Colonic mucosa (tissue), 4 donors: ENCODE measurements at regions not wholly inside any gene's neighbourhood (a gene's known extent, or its start where the extent isn't known, plus 50 kb on each side); places are given as distances from the start of the nearest gene placed in this dataset.

ENCODE experiments used
- DNase-seq: peaks from one replicate; pipeline ENCODE4 v3.0.0-alpha.2; 2020
- H3K27ac ChIP-seq: fragments of 200-600 bp; one replicate; pipeline ENCODE4 v1.8.0; 2021
- H3K27me3 ChIP-seq: fragments of 200-600 bp; one replicate; pipeline ENCODE4 v1.8.0; 2021
- H3K36me3 ChIP-seq: fragments of 200-600 bp; one replicate; pipeline ENCODE4 v1.8.0; 2021
- H3K4me1 ChIP-seq: fragments of 200-600 bp; one replicate; pipeline ENCODE4 v1.8.0; 2021; ENCODE audit warnings: mild to moderate bottlenecking
- H3K4me3 ChIP-seq: fragments of 200-600 bp; one replicate; pipeline ENCODE4 v1.8.0; 2021
- H3K9ac ChIP-seq, 2 donors: one replicate each; pipeline ENCODE4 v1.7.0; 2013; ENCODE audit warnings: control low read depth in 2 of 2, low read depth in 2 of 2, low read length in 2 of 2
- H3K9me3 ChIP-seq: fragments of 200-600 bp; one replicate; pipeline ENCODE4 v1.8.0; 2021
- intact Hi-C: fragments of 100-400 bp; cut with DNase I; formaldehyde crosslinking; loops from one replicate; pipeline ENCODE4 v1.14.1; 2022
- TF ChIP-seq, protein P1 (sequence below): fragments of 200-600 bp; IDR thresholded peaks from one replicate; pipeline ENCODE4 v1.8.0; 2022; ENCODE audit warnings: antibody characterized with exemption, mild to moderate bottlenecking
- donor health status: healthy.
- donor health status: DM: no; HTN: no; CAD: no.
- donor health status: DM: no; HTN: no; CAD: no.

DNA sequence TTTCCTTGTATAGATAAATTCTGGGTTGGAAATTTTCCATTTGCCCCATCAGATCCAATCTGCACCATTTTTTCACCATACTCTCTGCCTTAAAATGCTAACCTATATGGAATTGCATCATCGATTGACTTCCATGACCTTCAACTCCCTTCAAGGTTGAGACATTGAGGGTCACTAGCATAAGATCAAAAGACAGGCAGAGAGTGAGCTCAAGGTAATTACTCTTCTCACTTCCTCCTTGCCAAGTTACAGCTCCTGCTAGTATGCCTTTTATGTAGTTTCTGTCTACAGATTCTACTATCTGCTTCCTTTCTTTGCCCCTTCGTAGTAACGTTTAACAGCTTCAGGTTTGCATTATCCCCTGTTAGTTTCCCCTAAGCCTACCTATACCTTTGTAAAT is 1127.7 kb upstream of the LRRTM3 start:
- DNase-seq: no peak
- Histone ChIP-seq H3K9ac (no peak overlapping the region), H3K27me3 (no peaks in the 10 kb centered on the region), H3K4me3 (no peak overlapping the region), H3K4me1 (no peaks in the 10 kb centered on the region), H3K9me3 (no peaks in the 10 kb centered on the region), H3K27ac (no peak overlapping the region), H3K36me3 (no peaks in the 10 kb centered on the region)
- intact Hi-C loops: no loop called here
- TF ChIP-seq, protein P1, sequence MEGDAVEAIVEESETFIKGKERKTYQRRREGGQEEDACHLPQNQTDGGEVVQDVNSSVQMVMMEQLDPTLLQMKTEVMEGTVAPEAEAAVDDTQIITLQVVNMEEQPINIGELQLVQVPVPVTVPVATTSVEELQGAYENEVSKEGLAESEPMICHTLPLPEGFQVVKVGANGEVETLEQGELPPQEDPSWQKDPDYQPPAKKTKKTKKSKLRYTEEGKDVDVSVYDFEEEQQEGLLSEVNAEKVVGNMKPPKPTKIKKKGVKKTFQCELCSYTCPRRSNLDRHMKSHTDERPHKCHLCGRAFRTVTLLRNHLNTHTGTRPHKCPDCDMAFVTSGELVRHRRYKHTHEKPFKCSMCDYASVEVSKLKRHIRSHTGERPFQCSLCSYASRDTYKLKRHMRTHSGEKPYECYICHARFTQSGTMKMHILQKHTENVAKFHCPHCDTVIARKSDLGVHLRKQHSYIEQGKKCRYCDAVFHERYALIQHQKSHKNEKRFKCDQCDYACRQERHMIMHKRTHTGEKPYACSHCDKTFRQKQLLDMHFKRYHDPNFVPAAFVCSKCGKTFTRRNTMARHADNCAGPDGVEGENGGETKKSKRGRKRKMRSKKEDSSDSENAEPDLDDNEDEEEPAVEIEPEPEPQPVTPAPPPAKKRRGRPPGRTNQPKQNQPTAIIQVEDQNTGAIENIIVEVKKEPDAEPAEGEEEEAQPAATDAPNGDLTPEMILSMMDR: no peak

DNA sequence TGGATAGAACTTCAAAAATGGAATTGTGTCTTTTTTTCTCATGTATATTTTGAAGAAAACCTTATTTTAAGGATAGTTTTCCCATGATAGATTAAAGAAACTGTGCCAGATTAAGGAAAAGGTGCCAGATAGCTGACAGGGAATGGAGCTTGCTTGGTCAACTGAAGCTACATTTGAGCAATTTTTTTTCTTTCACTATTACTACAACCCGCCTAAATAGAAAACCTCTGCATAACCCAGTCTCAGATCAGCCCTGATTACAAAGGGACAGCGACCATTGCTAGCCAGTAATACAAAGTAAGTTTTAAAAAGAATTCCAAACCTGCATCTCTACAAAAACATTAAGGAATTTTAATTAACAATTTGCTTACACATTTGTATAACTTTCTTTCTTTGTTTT is 1123.4 kb upstream of the LRRTM3 start:
- Histone ChIP-seq H3K9me3 (no peaks in the 10 kb centered on the region), H3K4me3 (no peak overlapping the region), H3K27ac (no peak overlapping the region), H3K4me1 (no peaks in the 10 kb centered on the region), H3K9ac (no peak overlapping the region), H3K27me3 (no peaks in the 10 kb centered on the region), H3K36me3 (no peaks in the 10 kb centered on the region)
- intact Hi-C loops: no loop called here
- no peak for DNase-seq
- TF ChIP-seq, protein P1: no peak

DNA sequence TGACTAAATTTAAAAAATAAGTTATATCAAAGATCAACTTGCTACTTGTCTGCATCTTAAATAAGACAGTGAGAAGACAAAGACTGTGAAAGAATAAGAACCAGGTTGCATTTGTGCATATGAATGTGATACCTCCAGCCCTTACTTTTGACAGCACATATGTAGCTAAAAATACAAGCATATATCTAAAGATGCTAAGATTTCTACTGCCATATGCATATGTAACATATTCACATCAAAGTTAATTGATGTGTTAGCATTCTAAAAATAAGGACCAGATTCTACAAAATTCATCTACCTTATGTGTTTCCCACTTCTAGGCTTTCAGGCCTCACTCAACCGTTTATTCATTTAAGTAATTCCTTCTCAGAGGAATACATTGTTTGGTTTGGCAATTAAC is 1120.3 kb upstream of the LRRTM3 start:
- TF ChIP-seq, protein P1: no peak

DNA sequence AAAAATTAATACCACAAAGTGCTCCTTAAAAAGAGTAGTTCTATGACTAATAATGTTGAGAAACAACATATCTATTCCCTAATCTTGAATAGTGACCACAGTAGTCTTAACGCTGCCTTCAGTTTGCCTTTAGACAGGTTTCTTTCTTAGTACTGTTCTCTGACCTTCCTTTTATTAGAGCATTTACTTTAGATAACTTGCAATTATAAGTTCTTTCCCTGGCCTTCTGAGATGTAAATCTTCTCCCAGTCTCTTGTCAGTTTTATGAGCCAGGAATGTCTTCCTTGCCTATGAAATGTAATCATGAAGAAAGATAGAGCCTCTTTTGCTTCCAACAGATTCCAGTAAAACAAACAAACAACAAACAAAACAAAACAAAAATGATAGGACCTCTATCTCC is 1119.8 kb upstream of the LRRTM3 start:
- Histone ChIP-seq H3K9ac (no peak overlapping the region), H3K4me3 (no peak overlapping the region), H3K36me3 (no peaks in the 10 kb centered on the region), H3K9me3 (no peaks in the 10 kb centered on the region), H3K4me1 (no peaks in the 10 kb centered on the region), H3K27me3 (no peaks in the 10 kb centered on the region), H3K27ac (no peak overlapping the region)
- intact Hi-C loops: no loop called here
- no peak for DNase-seq
- TF ChIP-seq, protein P1: no peak

More for the DNA sequence above, 1120.3 kb upstream of the LRRTM3 start:
- no peak overlapping the region for H3K27ac ChIP-seq
- intact Hi-C loops: no loop called here
- no peak for DNase-seq
- no peaks in the 10 kb centered on the region for H3K27me3 ChIP-seq
- no peaks in the 10 kb centered on the region for H3K36me3 ChIP-seq
- no peak overlapping the region for H3K9ac ChIP-seq
- H3K4me1 ChIP-seq: no peaks in the 10 kb centered on the region
- H3K9me3 ChIP-seq: no peaks in the 10 kb centered on the region
- H3K4me3 ChIP-seq: no peak overlapping the region

DNA sequence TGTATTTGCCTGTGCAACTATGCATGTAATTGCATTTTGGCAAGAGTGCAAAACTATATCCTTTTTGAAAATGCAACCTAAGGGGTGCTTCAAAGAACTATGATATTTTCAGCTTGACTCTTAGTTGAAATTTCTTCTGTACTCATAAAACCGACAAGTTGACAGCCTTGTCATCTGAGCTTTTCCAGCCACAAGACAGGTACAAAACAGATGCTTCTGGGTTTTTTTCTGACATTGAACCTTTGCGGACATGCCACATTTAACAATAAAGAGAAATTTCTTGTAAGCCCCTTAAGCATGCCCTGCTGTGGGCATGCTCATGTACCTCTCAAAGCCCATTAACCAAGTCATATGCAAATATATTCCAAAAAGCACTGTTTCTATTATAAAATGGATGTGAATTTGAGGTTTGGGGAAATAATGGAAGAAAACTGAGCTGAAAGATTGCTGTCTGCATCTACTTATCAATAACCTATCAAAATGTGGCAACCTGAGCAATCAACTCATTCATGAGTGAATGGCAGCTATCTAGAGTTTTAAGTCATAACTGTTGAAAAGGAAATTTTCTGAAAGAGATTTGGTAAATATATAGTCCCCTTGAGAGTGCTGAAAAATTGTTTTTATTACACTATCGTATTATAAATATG is 1117.0 kb upstream of the LRRTM3 start:
- Histone ChIP-seq H3K27me3 (no peaks in the 10 kb centered on the region), H3K4me1 (no peaks in the 10 kb centered on the region), H3K36me3 (no peaks in the 10 kb centered on the region), H3K9ac (no peak overlapping the region), H3K27ac (no peak overlapping the region), H3K4me3 (no peak overlapping the region), H3K9me3 (no peaks in the 10 kb centered on the region)
- DNase-seq: no peak
- TF ChIP-seq, protein P1: no peak
- intact Hi-C loops: no loop called here
